Gastrocnemius medialis (tissue), 4 donors: ENCODE measurements at regions not wholly inside any gene's neighbourhood (a gene's known extent, or its start where the extent isn't known, plus 50 kb on each side); places are given as distances from the start of the nearest gene placed in this dataset.
"Not testable (repeated sequence)": the region's sequence is repeated elsewhere in the genome, so short reads cannot be mapped to it uniquely, and the experiment has no call there.

Experiments
- ATAC-seq, 2 donors: fragments of 150-250 bp; one replicate each; pipeline ENCODE4 v1.9.1; 2016
- DNase-seq, 2 donors: peaks; one replicate each; pipeline ENCODE4 v3.0.0-alpha.2; 2019
- H3K27ac ChIP-seq, 4 donors: fragments of 200-600 bp; sonication (generic); 1 replicate in 1 of 4; 2 replicates in 3 of 4; pipeline ENCODE4 v1.5.1; 2016 to 2018; ENCODE audit warnings: mild to moderate bottlenecking in 2 of 4, moderate library complexity in 1 of 4
- H3K27me3 ChIP-seq, 3 donors: fragments of 200-600 bp; sonication (generic) in 2 of 3; 1 replicate in 1 of 3; 2 replicates in 2 of 3; pipeline versions ENCODE4 v1.5.1 to v1.6.0; 2016 to 2019; ENCODE audit warnings: mild to moderate bottlenecking in 1 of 3, moderate library complexity in 1 of 3
- H3K36me3 ChIP-seq, 2 donors: fragments of 200-600 bp; sonication (generic) in 1 of 2; one replicate each; pipeline ENCODE4 v1.5.1; 2017 to 2018
- H3K4me1 ChIP-seq, 2 donors: fragments of 200-600 bp; sonication (generic) in 1 of 2; one replicate each; pipeline ENCODE4 v1.5.1; 2016 to 2017; ENCODE audit warnings: mild to moderate bottlenecking in 2 of 2
- H3K4me3 ChIP-seq, 4 donors: fragments of 200-600 bp; sonication (generic) in 3 of 4; 1 replicate in 1 of 4; 2 replicates in 3 of 4; pipeline ENCODE4 v1.5.1; 2016 to 2019; ENCODE audit warnings: mild to moderate bottlenecking in 2 of 4
- H3K9me3 ChIP-seq, 3 donors: fragments of 200-600 bp; sonication (generic) in 2 of 3; 1 replicate in 1 of 3; 2 replicates in 2 of 3; pipeline ENCODE4 v1.5.1; 2016 to 2019
- CTCF ChIP-seq, 5 experiments: fragments of 450-650 bp in 3 of 5; fragments of 200-600 bp in 2 of 5; sonication (generic) in 2 of 5; IDR thresholded peaks in 4 of 5; conservative IDR thresholded peaks in 1 of 5; 1 replicate in 4 of 5; 2 replicates in 1 of 5; pipeline ENCODE4 v1.5.1; 2016 to 2019; ENCODE audit warnings: antibody characterized with exemption in 5 of 5, mild to moderate bottlenecking in 3 of 5, moderate library complexity in 3 of 5
- POLR2A ChIP-seq, 2 donors: fragments of 450-650 bp; IDR thresholded peaks; one replicate each; pipeline ENCODE4 v1.6.1; 2017; ENCODE audit warnings: antibody characterized with exemption in 2 of 2, mild to moderate bottlenecking in 2 of 2, moderate library complexity in 2 of 2
- in situ Hi-C, 4 donors: fragments of 200-750 bp; cut with MboI; loops; one replicate each; pipeline versions ENCODE4 v1.15.0 to v1.8.0; 2017; ENCODE audit warnings: low sequenced_read_pairs in 4 of 4
- intact Hi-C: fragments of 100-400 bp; cut with DNase I; formaldehyde crosslinking; loops from one replicate; pipeline ENCODE4 v1.15.1; 2023; ENCODE audit warnings: low total_unique reads

GRCh38 chr5:30150231-30150630 is 1043.3 kb upstream of the CDH6 start:
- no peak overlapping the region for H3K4me3 ChIP-seq
- ATAC-seq (no peak), DNase-seq (no peak)
- in situ Hi-C loops (no loop called here), intact Hi-C loops (no loop called here)
- no peaks in the 10 kb centered on the region for H3K27me3 ChIP-seq
- no peaks in the 10 kb centered on the region for H3K36me3 ChIP-seq
- TF ChIP-seq POLR2A (IDR thresholded peaks at IDR 0.05) (no peak), CTCF (IDR thresholded peaks at IDR 0.05 in 4 of 5, conservative IDR thresholded peaks at IDR 0.05 in 1 of 5) (no peak)
- H3K9me3 ChIP-seq = no peaks in the 10 kb centered on the region
- H3K4me1 ChIP-seq = no peaks in the 10 kb centered on the region
- H3K27ac ChIP-seq = no peak overlapping the region

GRCh38 chr5:30149526-30149925 is 1044.0 kb upstream of the CDH6 start:
- no peak overlapping the region for H3K4me3 ChIP-seq
- H3K27me3 ChIP-seq = no peaks in the 10 kb centered on the region
- H3K27ac ChIP-seq = no peak overlapping the region
- in situ Hi-C loops = no loop called here
- TF ChIP-seq POLR2A (IDR thresholded peaks at IDR 0.05) (no peak), CTCF (IDR thresholded peaks at IDR 0.05 in 4 of 5, conservative IDR thresholded peaks at IDR 0.05 in 1 of 5) (no peak)
- H3K9me3 ChIP-seq = no peaks in the 10 kb centered on the region
- no peaks in the 10 kb centered on the region for H3K4me1 ChIP-seq
- DNase-seq (no peak), ATAC-seq (no peak)
- intact Hi-C loops = no loop called here
- H3K36me3 ChIP-seq = no peaks in the 10 kb centered on the region

GRCh38 chr5:30147976-30148375 is 1045.5 kb upstream of the CDH6 start:
- no peaks in the 10 kb centered on the region for H3K9me3 ChIP-seq
- no peak overlapping the region for H3K27ac ChIP-seq
- TF ChIP-seq CTCF (IDR thresholded peaks at IDR 0.05 in 4 of 5, conservative IDR thresholded peaks at IDR 0.05 in 1 of 5) = no peak
- no peak for TF ChIP-seq POLR2A (IDR thresholded peaks at IDR 0.05)
- intact Hi-C loops = no loop called here
- no peak for ATAC-seq
- H3K36me3 ChIP-seq = no peaks in the 10 kb centered on the region
- no peak overlapping the region for H3K4me3 ChIP-seq
- H3K27me3 ChIP-seq = no peaks in the 10 kb centered on the region
- H3K4me1 ChIP-seq = no peaks in the 10 kb centered on the region
- in situ Hi-C loops = no loop called here
- DNase-seq = no peak

GRCh38 chr5:30144059-30144458 is 1049.4 kb upstream of the CDH6 start:
- H3K9me3 ChIP-seq, DNase-seq, ATAC-seq, H3K36me3 ChIP-seq, intact Hi-C loops, H3K4me1 ChIP-seq, H3K27me3 ChIP-seq, H3K27ac ChIP-seq, in situ Hi-C loops, H3K4me3 ChIP-seq: not testable (repeated sequence)

GRCh38 chr5:30142432-30142831 is 1051.1 kb upstream of the CDH6 start:
- intact Hi-C loops = no loop called here
- Histone ChIP-seq H3K27me3 (no peaks in the 10 kb centered on the region), H3K4me3 (no peak overlapping the region), H3K27ac (no peak overlapping the region), H3K9me3 (no peaks in the 10 kb centered on the region), H3K36me3 (no peaks in the 10 kb centered on the region), H3K4me1 (no peaks in the 10 kb centered on the region)
- ATAC-seq (no peak), DNase-seq (no peak)
- in situ Hi-C loops = no loop called here
- TF ChIP-seq POLR2A (IDR thresholded peaks at IDR 0.05) (no peak), CTCF (IDR thresholded peaks at IDR 0.05 in 4 of 5, conservative IDR thresholded peaks at IDR 0.05 in 1 of 5) (no peak)
